Stimulated activated CD4-positive, alpha-beta T cell treated with anti-CD3 and anti-CD28 coated beads, TNF-alpha, amount 100 ng/mL, for 4 hours (primary cell): ENCODE measurements at regions not wholly inside any gene's neighbourhood (a gene's known extent, or its start where the extent isn't known, plus 50 kb on each side); places are given as distances from the start of the nearest gene placed in this dataset.

Experiments
- DNase-seq, 3 experiments: peaks; one replicate each; pipeline ENCODE4 v3.0.0-alpha.2; 2020; ENCODE audit warnings: low read depth in 3 of 3

GRCh38 chr6:139542351-139542750, 167.9 kb upstream of the CITED2 start:
- DNase-seq: no peak

- DNase-seq: no peak
Observed at GRCh38 chr6:139540894-139541293, 166.4 kb upstream of the CITED2 start.

- DNase-seq: peak in 1 of 3 experiments; percentile 20
Observed at GRCh38 chr6:139540276-139540675, 165.8 kb upstream of the CITED2 start.

- no peak for DNase-seq
Observed at GRCh38 chr6:139539852-139540251, 165.4 kb upstream of the CITED2 start.

GRCh38 chr6:139538366-139538765, 163.9 kb upstream of the CITED2 start:
- DNase-seq: no peak

- no peak for DNase-seq
Observed at GRCh38 chr6:139536751-139537617, 162.5 kb upstream of the CITED2 start.

- DNase-seq: no peak
Observed at GRCh38 chr6:139534472-139535115, 160.1 kb upstream of the CITED2 start.

- DNase-seq: no peak
Observed at GRCh38 chr6:139533573-139534471, 159.4 kb upstream of the CITED2 start.

- DNase-seq: no peak
Observed at GRCh38 chr6:139533171-139533570, 158.7 kb upstream of the CITED2 start.

GRCh38 chr6:139531148-139532115, 157.0 kb upstream of the CITED2 start:
- no peak for DNase-seq

- no peak for DNase-seq
Observed at GRCh38 chr6:139530561-139530960, 156.1 kb upstream of the CITED2 start.

GRCh38 chr6:139529420-139529819, 155.0 kb upstream of the CITED2 start:
- DNase-seq: no peak

- DNase-seq: no peak
Observed at GRCh38 chr6:139528471-139528870, 154.0 kb upstream of the CITED2 start.

- DNase-seq: no peak
Observed at GRCh38 chr6:139525415-139525814, 151.0 kb upstream of the CITED2 start.

- no peak for DNase-seq
Observed at GRCh38 chr6:139523986-139524385, 149.5 kb upstream of the CITED2 start.

GRCh38 chr6:139522511-139523220, 148.2 kb upstream of the CITED2 start:
- no peak for DNase-seq

- DNase-seq: no peak
Observed at GRCh38 chr6:139521338-139521737, 146.9 kb upstream of the CITED2 start.

- DNase-seq: no peak
Observed at GRCh38 chr6:139520321-139520768, 145.9 kb upstream of the CITED2 start.

GRCh38 chr6:139519571-139520031, 145.2 kb upstream of the CITED2 start:
- DNase-seq: no peak

- no peak for DNase-seq
Observed at GRCh38 chr6:139519097-139519496, 144.6 kb upstream of the CITED2 start.
